ENCODE measurements at regions not wholly inside any gene's neighbourhood (a gene's known extent, or its start where the extent isn't known, plus 50 kb on each side); places are given as distances from the start of the nearest gene placed in this dataset.

DNA sequence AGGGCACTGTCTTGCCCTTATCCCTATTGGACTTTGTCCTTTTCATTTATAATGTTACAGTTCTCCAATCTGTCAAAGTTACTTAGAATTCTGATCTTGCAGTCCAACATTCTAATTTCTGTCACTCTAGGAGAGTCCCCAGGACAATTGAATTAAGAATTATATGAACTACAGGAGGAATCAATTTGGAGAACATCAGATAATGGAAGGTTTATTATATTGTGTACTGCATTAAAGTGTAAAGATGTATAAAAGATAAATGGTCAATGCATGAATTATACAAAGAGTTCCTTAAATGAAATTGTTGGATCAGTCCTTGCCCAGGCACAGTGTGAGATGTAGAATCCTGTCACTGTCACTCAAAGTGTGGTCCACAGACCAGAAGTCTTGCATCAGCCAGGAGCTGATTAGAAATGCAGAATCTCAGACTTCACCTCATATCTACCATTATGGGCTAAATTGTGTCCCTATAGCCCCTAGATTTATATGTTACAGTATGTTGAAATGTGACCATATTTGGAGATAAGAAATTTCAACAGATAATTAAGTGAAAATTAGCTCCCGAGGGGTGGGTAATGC lies 145.5 kb downstream of the BTBD3 start:
- no peaks in the 10 kb centered on the region for H3K4me1 ChIP-seq
- H3K4me3 ChIP-seq: no peak overlapping the region
- ATAC-seq (no peak), FAIRE-seq (no peak), DNase-seq (no peak)
- no peaks in the 10 kb centered on the region for H3K36me3 ChIP-seq
- 69 to 84% methylated on average over 1 of the region's 1 CpG for WGBS, 2 donors
- intact Hi-C loops (cut with DNase I): no loop called here
- TF ChIP-seq, protein P1, sequence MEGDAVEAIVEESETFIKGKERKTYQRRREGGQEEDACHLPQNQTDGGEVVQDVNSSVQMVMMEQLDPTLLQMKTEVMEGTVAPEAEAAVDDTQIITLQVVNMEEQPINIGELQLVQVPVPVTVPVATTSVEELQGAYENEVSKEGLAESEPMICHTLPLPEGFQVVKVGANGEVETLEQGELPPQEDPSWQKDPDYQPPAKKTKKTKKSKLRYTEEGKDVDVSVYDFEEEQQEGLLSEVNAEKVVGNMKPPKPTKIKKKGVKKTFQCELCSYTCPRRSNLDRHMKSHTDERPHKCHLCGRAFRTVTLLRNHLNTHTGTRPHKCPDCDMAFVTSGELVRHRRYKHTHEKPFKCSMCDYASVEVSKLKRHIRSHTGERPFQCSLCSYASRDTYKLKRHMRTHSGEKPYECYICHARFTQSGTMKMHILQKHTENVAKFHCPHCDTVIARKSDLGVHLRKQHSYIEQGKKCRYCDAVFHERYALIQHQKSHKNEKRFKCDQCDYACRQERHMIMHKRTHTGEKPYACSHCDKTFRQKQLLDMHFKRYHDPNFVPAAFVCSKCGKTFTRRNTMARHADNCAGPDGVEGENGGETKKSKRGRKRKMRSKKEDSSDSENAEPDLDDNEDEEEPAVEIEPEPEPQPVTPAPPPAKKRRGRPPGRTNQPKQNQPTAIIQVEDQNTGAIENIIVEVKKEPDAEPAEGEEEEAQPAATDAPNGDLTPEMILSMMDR (IDR thresholded peaks at IDR 0.05): no peak
- no peaks in the 10 kb centered on the region for H3K9me3 ChIP-seq
- no peak overlapping the region for H3K27ac ChIP-seq
- H3K27me3 ChIP-seq: no peaks in the 10 kb centered on the region

DNA sequence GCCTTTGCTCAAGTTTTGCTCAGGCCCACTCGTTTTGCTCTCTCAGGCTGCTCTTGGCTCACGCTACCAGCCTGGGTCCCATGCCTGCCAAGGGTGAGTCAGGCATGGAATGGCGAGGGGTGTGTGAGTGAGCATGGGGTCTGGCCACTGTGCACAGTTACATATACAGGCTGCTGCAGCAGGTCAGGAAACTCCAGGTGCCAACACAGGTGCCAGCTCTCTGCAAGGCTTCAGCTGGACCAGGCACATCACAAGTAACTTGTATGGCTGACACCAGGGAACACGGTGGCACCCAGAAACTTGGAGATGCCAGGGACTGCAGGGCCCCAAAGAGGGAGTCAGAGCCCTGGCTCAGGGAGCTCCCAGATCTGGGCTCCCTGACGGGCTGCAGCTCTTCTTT lies 146.8 kb downstream of the BTBD3 start:
- no peaks in the 10 kb centered on the region for H3K36me3 ChIP-seq
- no peak for FAIRE-seq
- ATAC-seq: no peak
- WGBS, 2 donors: 80 to 92% methylated on average over 5 of the region's 5 CpGs
- H3K27ac ChIP-seq: no peak overlapping the region
- no peaks in the 10 kb centered on the region for H3K4me1 ChIP-seq
- H3K4me3 ChIP-seq: no peak overlapping the region
- no peaks in the 10 kb centered on the region for H3K9me3 ChIP-seq
- TF ChIP-seq, protein P1 (IDR thresholded peaks at IDR 0.05): no peak
- intact Hi-C loops (cut with DNase I): no loop called here
- peak in 1 of 6 donors; percentile 26 for DNase-seq
- no peaks in the 10 kb centered on the region for H3K27me3 ChIP-seq

DNA sequence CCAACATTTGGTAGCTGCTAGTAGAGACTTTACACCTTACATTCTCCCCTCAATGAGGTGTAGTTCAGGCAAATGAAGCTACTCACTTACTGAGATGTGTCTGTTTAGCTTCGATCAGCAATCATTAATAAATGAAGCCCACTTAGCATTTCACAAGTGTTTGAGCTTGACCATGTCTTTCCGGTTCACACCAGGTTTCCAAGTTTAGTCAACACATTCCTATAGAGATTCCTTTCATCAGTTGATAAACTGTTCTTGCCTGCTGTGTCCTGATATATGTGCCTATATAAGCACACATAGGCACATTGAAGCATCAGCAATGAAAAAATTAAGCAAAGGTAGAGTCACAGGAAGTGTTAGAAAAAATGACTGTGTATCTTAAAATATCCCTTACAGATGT lies 150.0 kb downstream of the BTBD3 start:
- intact Hi-C loops (cut with DNase I): no loop called here
- no peak for DNase-seq
- Histone ChIP-seq H3K4me1 (no peaks in the 10 kb centered on the region), H3K4me3 (no peak overlapping the region), H3K27me3 (no peaks in the 10 kb centered on the region), H3K9me3 (no peaks in the 10 kb centered on the region), H3K27ac (no peak overlapping the region), H3K36me3 (no peaks in the 10 kb centered on the region)
- TF ChIP-seq, protein P1 (IDR thresholded peaks at IDR 0.05): no peak
- FAIRE-seq: no peak
- no peak for ATAC-seq
- 93 to 94% methylated on average over 2 of the region's 2 CpGs for WGBS, 2 donors

DNA sequence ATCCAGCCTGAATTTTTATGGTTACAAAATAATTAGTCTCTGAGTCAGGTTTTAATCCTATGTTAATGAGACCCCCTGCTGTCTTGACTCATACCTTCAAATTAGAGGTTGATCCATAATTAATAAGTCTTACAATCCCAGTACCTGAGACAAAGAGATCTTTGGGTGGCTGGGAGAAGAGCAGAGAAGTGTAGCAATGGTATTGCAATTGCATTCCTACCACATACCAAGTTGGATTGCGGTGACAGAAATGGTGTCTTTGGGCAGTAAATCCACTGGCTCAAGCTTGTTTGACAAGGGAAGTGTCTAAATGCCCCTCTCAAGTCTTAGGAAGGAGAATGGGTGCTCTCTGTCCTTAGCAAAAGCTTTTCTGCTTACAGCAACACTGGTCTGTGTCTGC lies 150.4 kb downstream of the BTBD3 start:
- TF ChIP-seq, protein P1 (IDR thresholded peaks at IDR 0.05): no peak
- DNase-seq (no peak), ATAC-seq (no peak), FAIRE-seq (no peak)
- intact Hi-C loops (cut with DNase I): no loop called here
- Histone ChIP-seq H3K4me3 (no peak overlapping the region), H3K9me3 (no peaks in the 10 kb centered on the region), H3K36me3 (no peaks in the 10 kb centered on the region), H3K27me3 (no peaks in the 10 kb centered on the region), H3K27ac (no peak overlapping the region), H3K4me1 (no peaks in the 10 kb centered on the region)
- 63 to 70% methylated on average over 1 of the region's 1 CpG for WGBS, 2 donors

DNA sequence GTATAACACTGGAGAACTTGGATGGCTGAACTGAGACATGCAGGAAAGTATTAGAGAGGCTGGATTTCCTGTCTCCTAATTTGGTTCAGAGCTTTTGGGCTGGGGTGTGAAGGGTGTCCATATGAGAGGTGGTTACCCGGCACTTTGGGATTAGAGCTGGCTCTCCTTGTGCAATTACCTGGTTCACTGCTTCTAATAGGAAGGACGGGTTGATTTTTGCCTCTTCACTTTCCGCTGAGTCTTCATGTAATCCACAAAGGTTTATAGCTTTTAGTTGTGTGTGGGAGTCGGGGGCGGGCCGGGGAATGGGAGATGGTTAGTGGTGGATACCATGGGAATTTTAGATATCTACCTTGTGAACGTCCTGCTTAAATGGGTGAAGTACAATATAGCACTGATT lies 151.5 kb downstream of the BTBD3 start:
- Histone ChIP-seq H3K27ac (no peak overlapping the region), H3K27me3 (no peaks in the 10 kb centered on the region), H3K4me3 (no peak overlapping the region), H3K36me3 (no peaks in the 10 kb centered on the region), H3K4me1 (no peaks in the 10 kb centered on the region), H3K9me3 (no peaks in the 10 kb centered on the region)
- DNase-seq (no peak), FAIRE-seq (no peak), ATAC-seq (no peak)
- intact Hi-C loops (cut with DNase I): no loop called here
- WGBS, 2 donors: 92% methylated on average over 7 of the region's 7 CpGs
- TF ChIP-seq, protein P1 (IDR thresholded peaks at IDR 0.05): no peak
